ENCODE measurements at regions not wholly inside any gene's neighbourhood (a gene's known extent, or its start where the extent isn't known, plus 50 kb on each side); places are given as distances from the start of the nearest gene placed in this dataset.
"Not testable (repeated sequence)": the region's sequence is repeated elsewhere in the genome, so short reads cannot be mapped to it uniquely, and the experiment has no call there.

GRCh38 chr3:194946091-194946490 lies 260.4 kb downstream of the FAM43A start:
- Histone ChIP-seq H3K9me2 (replicated peaks; ENCODE audit: low read depth, low read length) (no peaks in the 10 kb centered on the region), H3K9me3 (ENCODE audit: insufficient read depth, low read depth, low read length) (no peaks in the 10 kb centered on the region), H3K4me2 (ENCODE audit: low read depth, low read length, poor library complexity, severe bottlenecking) (no peak overlapping the region), H3K9ac (ENCODE audit: low read depth, low read length, poor library complexity, severe bottlenecking) (no peak overlapping the region), H2AFZ (ENCODE audit: low read length) (no peak overlapping the region), H3K4me1 (ENCODE audit: insufficient read depth, low read length, poor library complexity, severe bottlenecking) (peaks cover 18% of the 10 kb centered on the region), H3F3A (ENCODE audit: low read depth) (no peaks in the 10 kb centered on the region), H3K27me3 (ENCODE audit: insufficient read depth, low read length, poor library complexity, severe bottlenecking) (no peaks in the 10 kb centered on the region), H3K4me3 (ENCODE audit: low read length, poor library complexity, severe bottlenecking) (no peak overlapping the region), H4K20me1 (ENCODE audit: insufficient read depth, low read length, poor library complexity, severe bottlenecking) (no peaks in the 10 kb centered on the region), H3K79me2 (ENCODE audit: insufficient read depth, low read length) (no peaks in the 10 kb centered on the region), H3K36me3 (ENCODE audit: insufficient read depth, low read length) (no peaks in the 10 kb centered on the region)
- TF ChIP-seq CTCF (conservative IDR thresholded peaks at IDR 0.05; ENCODE audit: low read length) (no peak), EZH2phosphoT487 (IDR thresholded peaks at IDR 0.05; ENCODE audit: borderline replicate concordance) (no peak)

GRCh38 chr3:194949592-194949991 lies 263.9 kb downstream of the FAM43A start:
- Histone ChIP-seq H3F3A (ENCODE audit: low read depth) (no peaks in the 10 kb centered on the region), H3K9me2 (replicated peaks; ENCODE audit: low read depth, low read length) (no peaks in the 10 kb centered on the region), H4K20me1 (ENCODE audit: insufficient read depth, low read length, poor library complexity, severe bottlenecking) (no peaks in the 10 kb centered on the region), H3K27me3 (ENCODE audit: insufficient read depth, low read length, poor library complexity, severe bottlenecking) (no peaks in the 10 kb centered on the region), H3K4me1 (ENCODE audit: insufficient read depth, low read length, poor library complexity, severe bottlenecking) (peaks cover 40% of the 10 kb centered on the region), H2AFZ (ENCODE audit: low read length) (no peak overlapping the region), H3K4me2 (ENCODE audit: low read depth, low read length, poor library complexity, severe bottlenecking) (no peak overlapping the region), H3K9me3 (ENCODE audit: insufficient read depth, low read depth, low read length) (no peaks in the 10 kb centered on the region), H3K36me3 (ENCODE audit: insufficient read depth, low read length) (no peaks in the 10 kb centered on the region), H3K4me3 (ENCODE audit: low read length, poor library complexity, severe bottlenecking) (no peak overlapping the region), H3K79me2 (ENCODE audit: insufficient read depth, low read length) (no peaks in the 10 kb centered on the region), H3K9ac (ENCODE audit: low read depth, low read length, poor library complexity, severe bottlenecking) (no peak overlapping the region)
- TF ChIP-seq EZH2phosphoT487 (IDR thresholded peaks at IDR 0.05; ENCODE audit: borderline replicate concordance) (no peak), CTCF (conservative IDR thresholded peaks at IDR 0.05; ENCODE audit: low read length) (no peak)

- H3K4me1 ChIP-seq (ENCODE audit: insufficient read depth, low read length, poor library complexity, severe bottlenecking): peaks cover 26% of the 10 kb centered on the region
- no peak overlapping the region for H3K4me2 ChIP-seq (ENCODE audit: low read depth, low read length, poor library complexity, severe bottlenecking)
- H3K79me2 ChIP-seq (ENCODE audit: insufficient read depth, low read length): no peaks in the 10 kb centered on the region
- no peak overlapping the region for H3K9ac ChIP-seq (ENCODE audit: low read depth, low read length, poor library complexity, severe bottlenecking)
- H3K4me3 ChIP-seq (ENCODE audit: low read length, poor library complexity, severe bottlenecking): no peak overlapping the region
- H2AFZ ChIP-seq (ENCODE audit: low read length): no peak overlapping the region
- no peaks in the 10 kb centered on the region for H3K9me3 ChIP-seq (ENCODE audit: insufficient read depth, low read depth, low read length)
- TF ChIP-seq CTCF (conservative IDR thresholded peaks at IDR 0.05; ENCODE audit: low read length) (no peak), EZH2phosphoT487 (IDR thresholded peaks at IDR 0.05; ENCODE audit: borderline replicate concordance) (no peak)
- no peaks in the 10 kb centered on the region for H4K20me1 ChIP-seq (ENCODE audit: insufficient read depth, low read length, poor library complexity, severe bottlenecking)
- no peaks in the 10 kb centered on the region for H3F3A ChIP-seq (ENCODE audit: low read depth)
- H3K27me3 ChIP-seq (ENCODE audit: insufficient read depth, low read length, poor library complexity, severe bottlenecking): no peaks in the 10 kb centered on the region
- no peaks in the 10 kb centered on the region for H3K9me2 ChIP-seq (replicated peaks; ENCODE audit: low read depth, low read length)
- H3K36me3 ChIP-seq (ENCODE audit: insufficient read depth, low read length): no peaks in the 10 kb centered on the region
Measured at GRCh38 chr3:194950906-194951628, 265.4 kb downstream of the FAM43A start.

- peaks cover 21% of the 10 kb centered on the region for H3K4me1 ChIP-seq (ENCODE audit: insufficient read depth, low read length, poor library complexity, severe bottlenecking)
- H3K4me3 ChIP-seq (ENCODE audit: low read length, poor library complexity, severe bottlenecking); H3K27me3 ChIP-seq (ENCODE audit: insufficient read depth, low read length, poor library complexity, severe bottlenecking); H2AFZ ChIP-seq (ENCODE audit: low read length); H4K20me1 ChIP-seq (ENCODE audit: insufficient read depth, low read length, poor library complexity, severe bottlenecking); H3K9ac ChIP-seq (ENCODE audit: low read depth, low read length, poor library complexity, severe bottlenecking); H3K9me2 ChIP-seq (replicated peaks; ENCODE audit: low read depth, low read length); H3K9me3 ChIP-seq (ENCODE audit: insufficient read depth, low read depth, low read length); H3K4me2 ChIP-seq (ENCODE audit: low read depth, low read length, poor library complexity, severe bottlenecking); H3F3A ChIP-seq (ENCODE audit: low read depth); H3K79me2 ChIP-seq (ENCODE audit: insufficient read depth, low read length); H3K36me3 ChIP-seq (ENCODE audit: insufficient read depth, low read length): not testable (repeated sequence)
Measured at GRCh38 chr3:194951629-194951920, 265.9 kb downstream of the FAM43A start.

Data from Loucy (cell line).